ENCODE measurements at regions not wholly inside any gene's neighbourhood (a gene's known extent, or its start where the extent isn't known, plus 50 kb on each side); places are given as distances from the start of the nearest gene placed in this dataset.

GRCh38 chr13:79710376-79710775 is 229.4 kb downstream of the NDFIP2 start:
- TF ChIP-seq CTCF (conservative IDR thresholded peaks at IDR 0.05) (no peak), ZFX (IDR thresholded peaks at IDR 0.05) (no peak)
